ENCODE measurements at regions not wholly inside any gene's neighbourhood (a gene's known extent, or its start where the extent isn't known, plus 50 kb on each side); places are given as distances from the start of the nearest gene placed in this dataset.
"Not testable (repeated sequence)": the region's sequence is repeated elsewhere in the genome, so short reads cannot be mapped to it uniquely, and the experiment has no call there.

GRCh38 chr17:22718689-22719088, 1026.4 kb downstream of the KCNJ18 start:
- Mint-ChIP-seq H3K4me3 (no peak overlapping the region), H3K36me3 (peaks cover 2% of the 10 kb centered on the region), H3K4me1 (no peaks in the 10 kb centered on the region), H3K9me3 (peaks cover 43% of the 10 kb centered on the region), H3K27ac (no peak overlapping the region), H3K27me3 (ENCODE audit: insufficient read depth, low read depth) (peaks cover 7% of the 10 kb centered on the region)
- no peak overlapping the region for H3K4me2 ChIP-seq
- H4K20me1 ChIP-seq (ENCODE audit: low read depth) = no peaks in the 10 kb centered on the region
- no peaks in the 10 kb centered on the region for H3K79me2 ChIP-seq (ENCODE audit: low read depth)
- no peaks in the 10 kb centered on the region for H3K36me3 ChIP-seq
- H2AFZ ChIP-seq (replicated peaks) = no peak overlapping the region
- no peaks in the 10 kb centered on the region for H3K27me3 ChIP-seq
- H3K4me1 ChIP-seq = no peaks in the 10 kb centered on the region
- DNase-seq (ENCODE audit: low spot score) = no peak
- H3K27ac ChIP-seq = no peak overlapping the region
- TF ChIP-seq EZH2 (IDR thresholded peaks at IDR 0.05) (no peak), EZH2phosphoT487 (IDR thresholded peaks at IDR 0.05) (no peak), CTCF (IDR thresholded peaks at IDR 0.05) (no peak)
- no peak overlapping the region for H3K9ac ChIP-seq
- H3K9me3 ChIP-seq (ENCODE audit: low read depth) = peaks cover 24% of the 10 kb centered on the region
- H3F3A ChIP-seq (ENCODE audit: low read depth) = no peaks in the 10 kb centered on the region
- no peak overlapping the region for H3K4me3 ChIP-seq

- H3K4me3 ChIP-seq; H3K27me3 Mint-ChIP-seq (ENCODE audit: insufficient read depth, low read depth); DNase-seq (ENCODE audit: low spot score); H3K4me1 ChIP-seq; H3K36me3 ChIP-seq; H4K20me1 ChIP-seq (ENCODE audit: low read depth); H3K4me2 ChIP-seq; H3K36me3 Mint-ChIP-seq; H3K27ac Mint-ChIP-seq; H3K4me1 Mint-ChIP-seq; H3F3A ChIP-seq (ENCODE audit: low read depth); H3K4me3 Mint-ChIP-seq; H3K9ac ChIP-seq; H3K27ac ChIP-seq; H3K79me2 ChIP-seq (ENCODE audit: low read depth); H2AFZ ChIP-seq (replicated peaks); H3K27me3 ChIP-seq: not testable (repeated sequence)
- H3K9me3 ChIP-seq (ENCODE audit: low read depth) = peaks cover 61% of the 10 kb centered on the region
- peaks cover 44% of the 10 kb centered on the region for H3K9me3 Mint-ChIP-seq
Observed at GRCh38 chr17:22741066-22741465, 1048.7 kb downstream of the KCNJ18 start.

Measured in neural progenitor cell (in vitro differentiated cells).